NCI-H510A treated with DMSO at 0.1 percent for 48 hours (cell line): ENCODE measurements at regions not wholly inside any gene's neighbourhood (a gene's known extent, or its start where the extent isn't known, plus 50 kb on each side); places are given as distances from the start of the nearest gene placed in this dataset.
A peak's percentile ranks its signal among the peaks of the same experiment; 100 is the strongest.

Experiments
- DNase-seq: peaks from one replicate; lab custom pipeline; 2025; lab: John Stamatoyannopoulos, UW

DNA sequence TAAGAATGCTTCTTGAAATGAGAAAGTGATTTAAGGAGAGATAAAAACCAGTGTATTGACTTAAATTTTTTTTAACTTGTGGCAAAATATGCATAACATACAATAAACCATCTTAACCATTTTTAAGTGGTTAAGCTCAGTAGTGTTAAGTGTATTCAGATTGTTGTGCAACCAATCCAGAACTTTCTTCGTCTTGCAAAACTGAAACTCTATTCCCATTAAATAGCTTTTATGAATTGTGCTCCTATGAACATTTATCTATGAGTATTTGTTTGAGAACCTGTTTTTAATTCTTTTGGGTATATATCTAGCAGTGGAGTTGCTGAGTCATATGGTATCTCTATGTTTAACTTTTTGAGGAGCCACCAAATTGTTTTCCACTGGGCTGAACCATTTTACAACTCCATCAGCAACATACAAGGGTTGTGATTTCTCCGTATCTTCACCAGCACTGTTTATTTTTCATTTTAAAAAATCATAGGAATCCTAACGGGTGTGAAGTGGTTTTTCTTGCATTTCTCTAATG lies 76.6 kb upstream of the ACTBL2 start:
- no peak for DNase-seq

DNA sequence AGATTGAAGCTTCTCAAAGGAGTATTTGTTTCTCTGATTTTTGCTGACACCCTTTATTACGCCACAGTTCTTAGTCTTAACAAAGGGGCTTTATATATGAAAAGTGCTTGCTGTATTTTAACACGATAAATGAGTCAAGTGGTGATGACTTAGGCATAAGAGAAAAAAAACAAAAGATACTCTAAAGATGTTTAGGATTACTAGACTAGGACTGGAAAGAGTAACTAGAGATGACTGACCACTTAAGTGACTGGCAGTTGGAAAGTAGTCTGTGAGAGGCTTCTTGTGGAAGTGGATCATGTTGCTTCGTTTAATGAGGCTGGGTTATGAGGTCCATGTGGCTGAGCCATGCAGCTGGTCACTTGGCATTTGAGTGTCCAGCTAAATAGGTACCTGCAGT lies 69.4 kb upstream of the ACTBL2 start:
- peak; percentile 1 for DNase-seq

DNA sequence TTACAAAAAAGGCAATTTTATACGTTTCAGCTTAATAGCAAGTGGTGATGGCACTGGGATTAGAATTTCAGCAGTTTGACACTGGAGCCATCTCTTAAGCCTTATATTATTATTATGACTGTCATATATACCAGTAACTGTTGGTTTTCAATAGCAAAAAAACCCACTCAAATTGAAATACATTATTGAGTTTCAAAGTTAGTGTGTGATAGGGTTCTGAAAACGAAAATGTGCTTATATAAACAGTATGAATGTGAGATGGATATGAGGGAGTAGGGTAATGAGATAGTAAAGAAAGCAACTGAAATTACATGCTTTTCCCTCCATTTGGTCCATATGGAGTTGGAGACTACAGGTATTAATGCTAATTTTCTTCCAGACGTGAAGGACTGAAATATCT lies 68.6 kb upstream of the ACTBL2 start:
- DNase-seq = no peak

DNA sequence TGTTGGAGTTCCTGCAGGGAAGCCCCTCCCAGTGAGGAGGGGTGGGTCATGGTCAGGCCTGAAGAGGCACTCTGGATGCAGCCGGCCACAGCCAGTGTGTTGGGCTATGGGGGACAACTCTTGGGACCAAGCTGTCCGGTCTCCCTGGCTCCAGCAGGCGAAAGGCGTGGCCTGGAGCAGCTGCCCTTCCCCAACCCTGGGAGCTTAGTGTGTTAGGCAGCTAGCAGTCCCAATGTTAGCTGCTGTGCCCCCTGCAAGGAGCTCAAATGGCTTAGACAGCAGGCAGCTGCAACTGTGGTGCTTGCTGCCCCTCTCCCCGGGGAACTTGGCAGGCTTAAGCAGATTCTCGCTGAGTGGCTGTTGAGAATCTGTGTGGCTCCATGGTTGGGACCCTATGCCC lies 67.5 kb upstream of the ACTBL2 start:
- DNase-seq = no peak

DNA sequence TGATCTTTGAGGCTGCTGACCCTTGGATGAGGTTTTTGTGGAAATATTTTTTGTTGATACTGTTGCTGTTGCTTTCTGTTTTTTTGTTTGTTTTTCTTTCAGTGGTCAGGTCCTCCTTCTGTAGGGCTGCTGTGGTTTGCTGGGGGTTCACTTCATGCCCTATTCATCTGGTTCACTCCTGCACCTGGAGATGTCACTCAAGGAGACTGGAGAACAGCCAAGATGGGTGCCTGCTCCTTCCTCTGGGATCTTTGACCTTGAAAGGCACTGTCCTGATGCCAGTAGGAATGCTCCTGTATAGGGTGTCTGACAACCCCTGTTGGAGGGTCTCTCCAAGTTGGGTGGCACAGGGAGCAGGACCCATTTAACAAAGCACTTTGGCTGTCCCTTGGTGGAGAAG lies 67.0 kb upstream of the ACTBL2 start:
- no peak for DNase-seq

DNA sequence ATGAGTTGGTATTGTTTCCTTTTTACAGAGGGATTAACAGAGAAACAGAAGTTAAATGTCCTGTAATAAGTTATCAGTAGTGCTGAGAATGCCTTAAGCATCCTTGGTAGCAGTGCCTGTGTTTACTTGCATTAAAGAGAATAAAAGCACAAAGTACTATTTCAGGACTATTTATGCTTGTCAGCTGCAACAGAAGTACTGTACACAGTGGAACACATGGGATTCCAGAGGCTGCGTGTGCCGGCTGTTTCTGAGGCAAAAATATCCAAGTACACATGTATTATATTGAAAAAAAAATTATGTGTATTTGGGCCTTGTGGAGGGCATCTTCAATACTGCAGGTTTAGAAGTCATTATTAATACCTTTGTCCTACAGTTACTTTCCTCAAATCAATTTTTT lies 58.2 kb upstream of the ACTBL2 start:
- no peak for DNase-seq

DNA sequence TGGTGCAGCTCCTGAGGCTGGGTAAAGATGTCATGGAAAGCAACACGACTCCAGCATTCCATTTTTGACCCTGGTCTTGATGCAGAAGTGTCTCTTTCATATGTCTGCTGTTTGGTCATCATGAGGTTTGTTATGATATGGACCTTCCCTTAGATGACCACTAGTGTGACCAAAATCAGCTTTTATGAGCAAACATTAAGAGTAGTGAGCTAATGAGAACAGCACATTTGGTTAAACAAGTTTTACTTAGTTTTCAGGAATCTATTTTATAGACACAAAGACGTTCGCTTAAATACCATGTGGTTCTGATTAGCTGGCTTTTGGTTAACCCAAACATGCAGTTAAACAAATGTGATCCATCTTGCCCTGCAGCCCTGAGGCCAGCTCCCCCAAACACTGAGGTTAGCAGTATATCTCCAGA lies 56.7 kb upstream of the ACTBL2 start:
- DNase-seq = no peak

DNA sequence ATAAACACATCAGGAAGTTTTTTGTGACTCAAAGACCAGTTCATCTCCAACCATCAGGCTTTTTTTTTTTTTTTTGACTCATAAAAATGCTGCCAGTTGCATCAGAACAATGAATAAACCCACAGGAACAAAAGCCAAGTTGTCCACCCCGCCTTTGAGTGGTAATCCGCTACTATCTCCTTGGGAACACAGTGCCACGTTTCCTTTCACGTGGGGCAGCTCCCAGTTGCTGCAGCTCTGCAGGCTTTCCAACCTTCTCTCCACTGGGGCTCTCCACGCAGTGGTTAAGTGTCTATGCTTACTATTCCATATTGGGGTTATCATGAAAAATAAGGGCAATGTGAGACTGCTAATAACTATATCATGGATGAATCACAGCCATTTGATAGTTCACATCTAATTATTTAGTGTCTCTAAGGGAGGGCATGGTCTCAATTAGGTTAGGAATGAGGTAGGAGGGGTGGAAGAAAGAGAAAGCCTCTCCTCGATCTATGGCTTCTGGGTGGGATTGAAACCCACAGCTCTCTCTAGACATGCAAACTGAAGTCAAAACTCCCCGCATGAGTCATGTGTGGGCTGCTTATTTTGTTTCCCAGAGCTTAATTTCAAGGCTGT lies 55.8 kb upstream of the ACTBL2 start:
- no peak for DNase-seq

DNA sequence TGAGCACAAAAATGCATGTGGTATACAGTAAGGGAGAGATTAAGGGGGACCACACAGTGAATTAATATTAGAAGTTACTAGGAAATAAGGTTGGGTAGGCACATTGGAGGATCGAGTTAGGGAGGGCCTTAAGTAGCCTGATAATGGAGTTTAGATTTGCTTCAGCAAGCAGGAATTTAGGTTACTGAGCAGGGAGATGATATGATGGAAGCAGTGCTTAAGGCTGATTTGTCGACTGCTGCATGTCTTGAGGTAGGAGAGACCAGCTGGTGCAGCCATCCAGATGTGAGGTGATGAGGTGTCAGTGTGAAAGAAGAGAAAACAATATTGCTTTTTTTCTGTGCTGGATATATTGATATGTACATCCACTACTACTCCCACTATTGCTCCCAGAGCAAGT lies 55.2 kb upstream of the ACTBL2 start:
- no peak for DNase-seq

DNA sequence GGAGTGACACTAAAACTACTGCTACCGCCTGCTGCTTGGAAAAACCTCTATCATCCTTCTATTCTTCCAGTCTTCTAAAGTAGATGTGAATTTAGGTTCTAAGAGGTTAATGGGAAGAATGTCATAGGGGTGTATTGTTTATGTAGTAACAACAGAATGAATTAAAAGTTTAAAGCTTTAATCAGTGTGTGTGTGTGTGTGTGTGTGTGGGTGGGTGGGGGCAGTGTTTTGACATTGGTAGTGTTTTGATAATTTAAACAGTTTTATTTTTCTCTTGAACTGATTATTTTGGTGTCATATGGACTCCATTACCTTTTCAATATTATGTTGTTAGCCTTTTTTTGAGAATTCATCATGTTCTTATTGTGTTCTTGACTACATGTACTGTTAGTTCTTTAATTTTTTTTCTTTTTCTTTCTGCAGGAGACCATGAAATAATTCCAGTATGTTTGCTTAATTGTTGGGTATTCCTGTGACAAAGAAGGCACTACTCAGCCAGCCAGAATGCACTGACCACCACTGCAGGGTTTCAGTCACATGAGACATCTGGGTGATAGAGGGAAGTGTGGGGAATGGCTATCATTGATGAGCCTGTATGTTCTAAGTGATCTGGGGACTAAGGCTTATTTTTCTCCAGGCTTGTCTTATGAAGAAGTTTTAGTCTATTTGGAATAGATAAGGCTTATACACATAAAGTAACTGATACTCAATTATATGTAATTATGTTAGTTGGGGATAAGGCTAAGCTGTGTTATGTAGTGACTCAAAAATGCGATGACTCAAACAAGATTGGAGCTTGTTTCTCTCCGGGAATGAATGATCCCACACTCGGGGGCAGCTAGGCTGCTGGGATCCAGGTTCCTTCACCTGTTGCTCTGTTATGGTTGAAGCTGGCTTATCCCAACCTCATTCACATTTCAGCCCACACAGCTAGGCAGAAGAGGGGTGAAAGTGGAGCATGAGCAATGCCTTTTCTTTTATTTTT lies 50.2 kb upstream of the ACTBL2 start:
- DNase-seq = no peak
